ENCODE measurements at regions not wholly inside any gene's neighbourhood (a gene's known extent, or its start where the extent isn't known, plus 50 kb on each side); places are given as distances from the start of the nearest gene placed in this dataset.

DNA sequence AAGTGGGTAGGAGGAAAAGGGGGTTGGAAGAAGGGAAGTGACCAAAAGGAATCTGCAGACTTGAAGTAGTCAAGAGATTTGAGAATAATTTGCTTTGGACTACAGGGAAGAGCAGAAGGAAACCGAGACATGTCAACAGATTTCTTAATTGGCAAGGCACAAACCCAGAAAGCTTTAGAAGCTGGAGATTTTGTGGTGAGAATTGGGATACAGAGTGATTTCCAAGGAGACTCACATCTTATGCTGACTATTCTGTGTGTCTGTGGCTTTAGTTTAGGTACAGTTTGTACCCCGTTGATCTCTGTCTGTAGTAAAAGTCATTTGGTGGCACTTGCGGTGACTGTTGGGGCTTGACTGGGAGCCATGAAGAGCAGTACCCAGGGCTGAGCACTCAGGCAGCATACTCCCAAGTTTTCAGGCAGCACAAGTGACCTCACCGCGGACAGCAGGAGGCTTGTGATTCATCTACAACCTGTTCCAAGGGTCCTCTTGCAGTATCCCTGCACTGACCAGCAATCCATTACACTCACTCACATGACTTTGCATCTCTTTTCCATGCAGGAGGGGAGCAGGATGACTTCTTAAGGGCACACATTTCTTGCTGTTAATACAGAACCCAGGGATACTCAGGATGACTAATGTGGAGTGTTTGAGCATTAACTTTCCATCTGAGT, 97.1 kb upstream of the TNP1 start:
- no peak for DNase-seq (ENCODE audit: low read depth)
- H3K36me3 ChIP-seq (ENCODE audit: control insufficient read depth, insufficient read depth, low read length): no peaks in the 10 kb centered on the region
- no peaks in the 10 kb centered on the region for H3K27me3 ChIP-seq (ENCODE audit: control insufficient read depth, insufficient read depth, low read length)
- POLR2A ChIA-PET: no interaction called here
- CTCF ChIA-PET: interaction anchor here (0.7 to 1.4 kb wide), 2 partner anchors 22 to 86 kb away, joined by 3 read pairs; no protein-coding TSS in a partner anchor
- TF ChIP-seq, protein P1, sequence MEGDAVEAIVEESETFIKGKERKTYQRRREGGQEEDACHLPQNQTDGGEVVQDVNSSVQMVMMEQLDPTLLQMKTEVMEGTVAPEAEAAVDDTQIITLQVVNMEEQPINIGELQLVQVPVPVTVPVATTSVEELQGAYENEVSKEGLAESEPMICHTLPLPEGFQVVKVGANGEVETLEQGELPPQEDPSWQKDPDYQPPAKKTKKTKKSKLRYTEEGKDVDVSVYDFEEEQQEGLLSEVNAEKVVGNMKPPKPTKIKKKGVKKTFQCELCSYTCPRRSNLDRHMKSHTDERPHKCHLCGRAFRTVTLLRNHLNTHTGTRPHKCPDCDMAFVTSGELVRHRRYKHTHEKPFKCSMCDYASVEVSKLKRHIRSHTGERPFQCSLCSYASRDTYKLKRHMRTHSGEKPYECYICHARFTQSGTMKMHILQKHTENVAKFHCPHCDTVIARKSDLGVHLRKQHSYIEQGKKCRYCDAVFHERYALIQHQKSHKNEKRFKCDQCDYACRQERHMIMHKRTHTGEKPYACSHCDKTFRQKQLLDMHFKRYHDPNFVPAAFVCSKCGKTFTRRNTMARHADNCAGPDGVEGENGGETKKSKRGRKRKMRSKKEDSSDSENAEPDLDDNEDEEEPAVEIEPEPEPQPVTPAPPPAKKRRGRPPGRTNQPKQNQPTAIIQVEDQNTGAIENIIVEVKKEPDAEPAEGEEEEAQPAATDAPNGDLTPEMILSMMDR (IDR thresholded peaks at IDR 0.05; ENCODE audit: insufficient read depth, low read depth, low read length): no peak
- no peak overlapping the region for H3K4me3 ChIP-seq (ENCODE audit: low read depth, low read length)

GRCh38 chr2:216951171-216951570, 91.3 kb upstream of the TNP1 start:
- no peak for DNase-seq (ENCODE audit: low read depth)
- POLR2A ChIA-PET: no interaction called here
- Histone ChIP-seq H3K4me3 (ENCODE audit: low read depth, low read length) (no peak overlapping the region), H3K36me3 (ENCODE audit: control insufficient read depth, insufficient read depth, low read length) (no peaks in the 10 kb centered on the region), H3K27me3 (ENCODE audit: control insufficient read depth, insufficient read depth, low read length) (no peaks in the 10 kb centered on the region; the same call in 1 of the 2 replicates)
- CTCF ChIA-PET: interaction anchor here (1.4 kb wide), 1 partner anchor 20 kb away, joined by 3 read pairs; no protein-coding TSS in a partner anchor
- TF ChIP-seq, protein P1 (IDR thresholded peaks at IDR 0.05; ENCODE audit: insufficient read depth, low read depth, low read length): no peak

DNA sequence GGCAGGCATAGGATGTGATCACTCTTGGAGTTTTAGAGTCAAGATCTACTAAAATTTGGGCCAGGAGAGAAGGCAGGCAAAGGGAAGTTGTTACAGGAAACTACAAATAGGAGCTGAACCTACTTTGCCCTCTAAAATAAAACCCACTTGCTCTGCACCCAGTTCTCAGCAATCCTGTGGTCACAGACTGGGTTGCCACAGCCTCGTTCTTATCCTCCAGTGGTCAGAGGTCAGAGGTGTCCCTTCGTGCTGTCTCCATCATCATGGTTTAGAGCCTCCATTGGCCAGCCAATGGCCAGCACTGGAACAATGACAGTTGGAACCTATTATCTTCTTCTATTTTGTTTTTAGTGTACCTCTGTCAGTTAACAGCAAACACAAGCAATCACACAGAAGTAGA, 90.7 kb upstream of the TNP1 start:
- TF ChIP-seq, protein P1 (IDR thresholded peaks at IDR 0.05; ENCODE audit: insufficient read depth, low read depth, low read length): no peak
- no peak overlapping the region for H3K4me3 ChIP-seq (ENCODE audit: low read depth, low read length)
- CTCF ChIA-PET: interaction anchor here (1.4 to 1.9 kb wide), 2 partner anchors 8 to 19 kb away, joined by 3 to 4 read pairs; no protein-coding TSS in a partner anchor
- H3K36me3 ChIP-seq (ENCODE audit: control insufficient read depth, insufficient read depth, low read length): no peaks in the 10 kb centered on the region
- DNase-seq (ENCODE audit: low read depth): no peak
- POLR2A ChIA-PET: no interaction called here
- H3K27me3 ChIP-seq (ENCODE audit: control insufficient read depth, insufficient read depth, low read length): no peaks in the 10 kb centered on the region; the same call in 1 of the 2 replicates

GRCh38 chr2:216949700-216950413, 90.0 kb upstream of the TNP1 start:
- H3K36me3 ChIP-seq (ENCODE audit: control insufficient read depth, insufficient read depth, low read length): no peaks in the 10 kb centered on the region
- TF ChIP-seq, protein P1 (IDR thresholded peaks at IDR 0.05; ENCODE audit: insufficient read depth, low read depth, low read length): no peak
- H3K4me3 ChIP-seq (ENCODE audit: low read depth, low read length): no peak overlapping the region
- DNase-seq (ENCODE audit: low read depth): no peak
- H3K27me3 ChIP-seq (ENCODE audit: control insufficient read depth, insufficient read depth, low read length): peaks cover 1% of the 10 kb centered on the region
- ChIA-PET POLR2A (no interaction called here), CTCF (interaction anchor here (1.0 to 1.9 kb wide), 3 partner anchors 9 to 19 kb away, joined by 3 to 4 read pairs (median 3); no protein-coding TSS in a partner anchor)

GRCh38 chr2:216947055-216947454, 87.2 kb upstream of the TNP1 start:
- H3K4me3 ChIP-seq (ENCODE audit: low read depth, low read length): no peak overlapping the region
- H3K36me3 ChIP-seq (ENCODE audit: control insufficient read depth, insufficient read depth, low read length): no peaks in the 10 kb centered on the region
- TF ChIP-seq, protein P1 (IDR thresholded peaks at IDR 0.05; ENCODE audit: insufficient read depth, low read depth, low read length): no peak
- DNase-seq (ENCODE audit: low read depth): no peak
- ChIA-PET POLR2A (no interaction called here), CTCF (no interaction called here)
- H3K27me3 ChIP-seq (ENCODE audit: control insufficient read depth, insufficient read depth, low read length): peaks cover 4% of the 10 kb centered on the region

All from BJ (cell line).